ENCODE measurements at regions not wholly inside any gene's neighbourhood (a gene's known extent, or its start where the extent isn't known, plus 50 kb on each side); places are given as distances from the start of the nearest gene placed in this dataset.
A peak's percentile ranks its signal among the peaks of the same experiment; 100 is the strongest.

GRCh38 chr2:71747559-71747958, 294.2 kb downstream of the DYSF start:
- no peak overlapping the region for H3K4me3 ChIP-seq
- peak overlapping the region in 2 of 4 donors; percentile 62 to 76 for H3K27ac ChIP-seq
- peaks cover 0 to 45% (median 11%) of the 10 kb centered on the region in 4 donors for H3K4me1 ChIP-seq

GRCh38 chr2:71746946-71747501, 293.7 kb downstream of the DYSF start:
- no peaks in the 10 kb centered on the region for H3K27me3 ChIP-seq
- no peak for TF ChIP-seq POLR2A (IDR thresholded peaks at IDR 0.05)
- TF ChIP-seq, protein P1, sequence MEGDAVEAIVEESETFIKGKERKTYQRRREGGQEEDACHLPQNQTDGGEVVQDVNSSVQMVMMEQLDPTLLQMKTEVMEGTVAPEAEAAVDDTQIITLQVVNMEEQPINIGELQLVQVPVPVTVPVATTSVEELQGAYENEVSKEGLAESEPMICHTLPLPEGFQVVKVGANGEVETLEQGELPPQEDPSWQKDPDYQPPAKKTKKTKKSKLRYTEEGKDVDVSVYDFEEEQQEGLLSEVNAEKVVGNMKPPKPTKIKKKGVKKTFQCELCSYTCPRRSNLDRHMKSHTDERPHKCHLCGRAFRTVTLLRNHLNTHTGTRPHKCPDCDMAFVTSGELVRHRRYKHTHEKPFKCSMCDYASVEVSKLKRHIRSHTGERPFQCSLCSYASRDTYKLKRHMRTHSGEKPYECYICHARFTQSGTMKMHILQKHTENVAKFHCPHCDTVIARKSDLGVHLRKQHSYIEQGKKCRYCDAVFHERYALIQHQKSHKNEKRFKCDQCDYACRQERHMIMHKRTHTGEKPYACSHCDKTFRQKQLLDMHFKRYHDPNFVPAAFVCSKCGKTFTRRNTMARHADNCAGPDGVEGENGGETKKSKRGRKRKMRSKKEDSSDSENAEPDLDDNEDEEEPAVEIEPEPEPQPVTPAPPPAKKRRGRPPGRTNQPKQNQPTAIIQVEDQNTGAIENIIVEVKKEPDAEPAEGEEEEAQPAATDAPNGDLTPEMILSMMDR (IDR thresholded peaks at IDR 0.05): no peak
- peak in 1 of 2 donors; percentile 61 for TF ChIP-seq EP300 (IDR thresholded peaks at IDR 0.05)
- H3K4me1 ChIP-seq: peaks cover 0 to 47% (median 11%) of the 10 kb centered on the region in 4 donors
- H3K36me3 ChIP-seq: no peaks in the 10 kb centered on the region
- 29 to 36% methylated on average over 4 to 13 of the region's 13 CpGs for WGBS, 2 donors
- H3K27ac ChIP-seq: peak overlapping the region in 3 of 4 donors; percentile 26 to 76 (median 62)
- no peak overlapping the region for H3K4me3 ChIP-seq
- peak; percentile 41 to 51 for DNase-seq (ENCODE audit: low spot score in 2 of 2)
- peaks cover 0 to 12% (median 0%) of the 10 kb centered on the region in 4 donors for H3K9me3 ChIP-seq

More at GRCh38 chr2:71747559-71747958, 294.2 kb downstream of the DYSF start:
- Histone ChIP-seq H3K9me3 (peaks cover 0 to 12% (median 0%) of the 10 kb centered on the region in 4 donors), H3K36me3 (no peaks in the 10 kb centered on the region), H3K27me3 (no peaks in the 10 kb centered on the region)
- WGBS, 2 donors: 92 to 94% methylated on average over 4 of the region's 4 CpGs
- no peak for DNase-seq (ENCODE audit: low spot score in 2 of 2)
- TF ChIP-seq POLR2A (IDR thresholded peaks at IDR 0.05) (no peak), EP300 (IDR thresholded peaks at IDR 0.05) (no peak)
- TF ChIP-seq, protein P1 (IDR thresholded peaks at IDR 0.05): no peak

DNA sequence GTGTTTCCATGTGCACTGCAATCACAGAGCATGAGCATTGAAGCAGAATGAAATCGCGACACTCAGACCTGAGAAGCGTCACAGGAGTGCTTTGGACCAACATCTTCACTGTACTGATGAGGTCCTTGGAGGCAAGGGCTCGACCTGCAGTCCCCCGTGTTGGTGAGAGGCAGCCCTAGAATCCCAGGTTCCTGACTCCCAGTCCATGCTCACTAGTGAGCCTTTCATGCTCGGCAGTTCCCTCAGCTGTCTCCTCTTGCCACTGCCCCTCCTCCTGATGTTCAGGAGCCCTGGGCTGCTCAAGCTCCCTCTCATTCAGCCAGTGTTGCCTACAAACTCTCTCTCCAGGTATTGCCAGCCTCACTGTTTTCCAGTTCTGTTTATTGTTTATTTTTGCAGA, 291.4 kb downstream of the DYSF start:
- Histone ChIP-seq H3K9me3 (peaks cover 0 to 18% (median 0%) of the 10 kb centered on the region in 4 donors), H3K4me3 (no peak overlapping the region), H3K36me3 (no peaks in the 10 kb centered on the region), H3K27me3 (no peaks in the 10 kb centered on the region), H3K27ac (no peak overlapping the region), H3K4me1 (peaks cover 0 to 47% (median 11%) of the 10 kb centered on the region in 4 donors)
- DNase-seq (ENCODE audit: low spot score in 2 of 2): no peak
- 86 to 95% methylated on average over 6 of the region's 6 CpGs for WGBS, 2 donors
- TF ChIP-seq, protein P1 (IDR thresholded peaks at IDR 0.05): no peak
- TF ChIP-seq POLR2A (IDR thresholded peaks at IDR 0.05) (no peak), EP300 (IDR thresholded peaks at IDR 0.05) (no peak)

- Histone ChIP-seq H3K36me3 (no peaks in the 10 kb centered on the region), H3K27ac (peak overlapping the region in 1 of 4 donors; percentile 65), H3K27me3 (no peaks in the 10 kb centered on the region), H3K4me3 (no peak overlapping the region), H3K9me3 (peaks cover 0 to 18% (median 0%) of the 10 kb centered on the region in 4 donors), H3K4me1 (peaks cover 0 to 47% (median 11%) of the 10 kb centered on the region in 4 donors)
- TF ChIP-seq EP300 (IDR thresholded peaks at IDR 0.05) (no peak), POLR2A (IDR thresholded peaks at IDR 0.05) (no peak)
- TF ChIP-seq, protein P1 (IDR thresholded peaks at IDR 0.05): no peak
- no peak for DNase-seq (ENCODE audit: low spot score in 2 of 2)
- 80 to 82% methylated on average over 6 of the region's 6 CpGs for WGBS, 2 donors
These were observed 290.8 kb downstream of the DYSF start for GRCh38 chr2:71743995-71744675.

All from tibial nerve (tissue), 4 donors.